DOHH2 (cell line): ENCODE measurements at regions not wholly inside any gene's neighbourhood (a gene's known extent, or its start where the extent isn't known, plus 50 kb on each side); places are given as distances from the start of the nearest gene placed in this dataset.

Experiments used
- H3F3A ChIP-seq: fragments of 200-600 bp; sonication (generic), shearing (Covaris generic); 2 replicates; pipeline ENCODE4 v1.6.0; 2016; ENCODE audit warnings: antibody characterized with exemption, mild to moderate bottlenecking; ENCODE audit not compliant: control insufficient read depth, insufficient read depth
- H3K27ac ChIP-seq: fragments of 200-600 bp; sonication (generic); 2 replicates; pipeline ENCODE4 v1.5.1; 2014; ENCODE audit warnings: low read depth, mild to moderate bottlenecking, low read length, moderate library complexity
- H3K27me3 ChIP-seq: fragments of 200-600 bp; sonication (generic); 2 replicates; pipeline ENCODE4 v1.6.1; 2014; ENCODE audit warnings: mild to moderate bottlenecking, low read length, mixed read lengths; ENCODE audit not compliant: control insufficient read depth
- H3K36me3 ChIP-seq: fragments of 200-600 bp; sonication (generic); 2 replicates; pipeline ENCODE4 v1.6.1; 2014; ENCODE audit warnings: mild to moderate bottlenecking, low read length, moderate library complexity, mixed read lengths; ENCODE audit not compliant: control insufficient read depth
- H3K4me1 ChIP-seq: fragments of 200-600 bp; sonication (generic); 2 replicates; pipeline ENCODE4 v1.6.1; 2014; ENCODE audit warnings: mild to moderate bottlenecking, low read length, mixed read lengths; ENCODE audit not compliant: control insufficient read depth
- H3K4me2 ChIP-seq: fragments of 200-600 bp; sonication (generic); 2 replicates; pipeline ENCODE4 v1.6.0; 2014; ENCODE audit warnings: mild to moderate bottlenecking, low read length, moderate library complexity
- H3K4me3 ChIP-seq: fragments of 200-600 bp; sonication (generic); 2 replicates; pipeline ENCODE4 v1.5.1; 2014; ENCODE audit warnings: mild to moderate bottlenecking, low read length, mixed read lengths
- H3K79me2 ChIP-seq: fragments of 200-600 bp; sonication (generic); 2 replicates; pipeline ENCODE4 v1.6.1; 2014; ENCODE audit warnings: mild to moderate bottlenecking, low read length, mixed read lengths; ENCODE audit not compliant: control insufficient read depth
- H3K9me2 ChIP-seq: fragments of 200-600 bp; sonication (generic); replicated peaks from 2 replicates; pipeline ENCODE4 v1.6.1; 2014; ENCODE audit warnings: mild to moderate bottlenecking, low read length, mixed read lengths; ENCODE audit not compliant: control insufficient read depth
- H3K9me3 ChIP-seq: fragments of 200-600 bp; sonication (generic); 2 replicates; pipeline ENCODE4 v1.6.1; 2014; ENCODE audit warnings: antibody characterized with exemption, low read length, mixed read lengths; ENCODE audit not compliant: control insufficient read depth, insufficient read depth
- H4K20me1 ChIP-seq: fragments of 200-600 bp; sonication (generic); 2 replicates; pipeline ENCODE4 v1.6.0; 2014; ENCODE audit warnings: low read depth, mild to moderate bottlenecking, antibody characterized with exemption, low read length, moderate library complexity; ENCODE audit not compliant: control insufficient read depth, insufficient read depth
- EZH2phosphoT487 ChIP-seq: fragments of 200-600 bp; sonication (generic); IDR thresholded peaks from 2 replicates; pipeline ENCODE4 v1.6.1; 2017; ENCODE audit warnings: borderline replicate concordance, mild to moderate bottlenecking, antibody characterized with exemption, low read length, moderate library complexity, mixed read lengths
- TF ChIP-seq, protein P1 (sequence below): fragments of 200-600 bp; sonication (generic); IDR thresholded peaks from one replicate; pipeline ENCODE4 v1.5.1; 2014; ENCODE audit warnings: antibody characterized with exemption, mild to moderate bottlenecking, low read depth, low read length; ENCODE audit not compliant: poor library complexity, severe bottlenecking

GRCh38 chr12:113525066-113525465 is 53.4 kb upstream of the LHX5 start:
- Histone ChIP-seq H3K79me2 (no peaks in the 10 kb centered on the region), H3F3A (no peaks in the 10 kb centered on the region), H3K27ac (no peak overlapping the region), H3K9me2 (no peaks in the 10 kb centered on the region), H4K20me1 (no peaks in the 10 kb centered on the region), H3K36me3 (no peaks in the 10 kb centered on the region), H3K4me2 (no peak overlapping the region), H3K9me3 (no peaks in the 10 kb centered on the region), H3K4me3 (no peak overlapping the region), H3K27me3 (peaks cover 8% of the 10 kb centered on the region; the same call in 1 of the 2 replicates), H3K4me1 (no peaks in the 10 kb centered on the region)
- TF ChIP-seq, protein P1, sequence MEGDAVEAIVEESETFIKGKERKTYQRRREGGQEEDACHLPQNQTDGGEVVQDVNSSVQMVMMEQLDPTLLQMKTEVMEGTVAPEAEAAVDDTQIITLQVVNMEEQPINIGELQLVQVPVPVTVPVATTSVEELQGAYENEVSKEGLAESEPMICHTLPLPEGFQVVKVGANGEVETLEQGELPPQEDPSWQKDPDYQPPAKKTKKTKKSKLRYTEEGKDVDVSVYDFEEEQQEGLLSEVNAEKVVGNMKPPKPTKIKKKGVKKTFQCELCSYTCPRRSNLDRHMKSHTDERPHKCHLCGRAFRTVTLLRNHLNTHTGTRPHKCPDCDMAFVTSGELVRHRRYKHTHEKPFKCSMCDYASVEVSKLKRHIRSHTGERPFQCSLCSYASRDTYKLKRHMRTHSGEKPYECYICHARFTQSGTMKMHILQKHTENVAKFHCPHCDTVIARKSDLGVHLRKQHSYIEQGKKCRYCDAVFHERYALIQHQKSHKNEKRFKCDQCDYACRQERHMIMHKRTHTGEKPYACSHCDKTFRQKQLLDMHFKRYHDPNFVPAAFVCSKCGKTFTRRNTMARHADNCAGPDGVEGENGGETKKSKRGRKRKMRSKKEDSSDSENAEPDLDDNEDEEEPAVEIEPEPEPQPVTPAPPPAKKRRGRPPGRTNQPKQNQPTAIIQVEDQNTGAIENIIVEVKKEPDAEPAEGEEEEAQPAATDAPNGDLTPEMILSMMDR: no peak
- TF ChIP-seq EZH2phosphoT487: no peak

GRCh38 chr12:113524495-113524894 is 52.8 kb upstream of the LHX5 start:
- Histone ChIP-seq H3K27me3 (peaks cover 8% of the 10 kb centered on the region; the same call in 1 of the 2 replicates), H4K20me1 (no peaks in the 10 kb centered on the region), H3F3A (no peaks in the 10 kb centered on the region), H3K36me3 (no peaks in the 10 kb centered on the region), H3K27ac (no peak overlapping the region), H3K4me2 (no peak overlapping the region), H3K79me2 (no peaks in the 10 kb centered on the region), H3K4me3 (no peak overlapping the region), H3K4me1 (no peaks in the 10 kb centered on the region), H3K9me3 (no peaks in the 10 kb centered on the region), H3K9me2 (no peaks in the 10 kb centered on the region)
- TF ChIP-seq, protein P1: no peak
- TF ChIP-seq EZH2phosphoT487: no peak

DNA sequence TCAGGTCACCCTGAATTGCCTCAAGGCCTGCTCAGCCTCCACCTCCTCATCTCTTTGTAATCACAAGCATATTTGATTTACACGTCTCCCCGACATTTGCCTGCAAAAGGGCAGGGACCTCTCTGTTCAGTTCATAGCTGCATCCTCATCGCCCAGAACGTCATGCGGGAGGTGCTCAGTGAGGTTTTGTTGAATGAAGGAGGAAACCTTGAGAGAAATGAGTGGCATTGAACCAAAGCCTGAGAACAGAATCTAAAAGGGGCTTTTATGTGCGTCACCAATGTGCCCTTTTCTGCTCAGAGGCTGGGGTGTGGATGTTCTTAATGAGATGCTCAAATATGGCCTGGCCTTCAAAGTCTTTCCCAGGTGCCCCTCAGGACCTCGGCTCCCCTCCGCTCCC is 50.0 kb upstream of the LHX5 start:
- Histone ChIP-seq H3K79me2 (no peaks in the 10 kb centered on the region), H4K20me1 (no peaks in the 10 kb centered on the region), H3K4me2 (no peak overlapping the region), H3K36me3 (no peaks in the 10 kb centered on the region), H3F3A (no peaks in the 10 kb centered on the region), H3K9me3 (no peaks in the 10 kb centered on the region), H3K4me3 (no peak overlapping the region), H3K27me3 (peaks cover 14% of the 10 kb centered on the region; the same call in 1 of the 2 replicates), H3K9me2 (no peaks in the 10 kb centered on the region), H3K27ac (no peak overlapping the region), H3K4me1 (no peaks in the 10 kb centered on the region)
- TF ChIP-seq EZH2phosphoT487: no peak
- TF ChIP-seq, protein P1: no peak
